GM12865 (cell line): ENCODE measurements at regions not wholly inside any gene's neighbourhood (a gene's known extent, or its start where the extent isn't known, plus 50 kb on each side); places are given as distances from the start of the nearest gene placed in this dataset.

ENCODE experiments used
- DNase-seq: peaks from one replicate; pipeline ENCODE4 v3.0.0; 2010; ENCODE audit warnings: low read depth
- H3K4me3 ChIP-seq: 2 replicates; pipeline ENCODE4 v1.5.1; 2011; ENCODE audit warnings: mild to moderate bottlenecking, low read depth, low read length, control low read depth
- CTCF ChIP-seq: IDR thresholded peaks from 2 replicates; pipeline ENCODE4 v1.5.1; 2011; ENCODE audit warnings: low read length, control low read depth, low read depth, inconsistent platforms; ENCODE audit not compliant: insufficient read depth; ENCODE audit errors: missing control alignments

- TF ChIP-seq CTCF, result no peak
- DNase-seq, result no peak
- H3K4me3 ChIP-seq, result no peak overlapping the region
Measured at GRCh38 chr13:69101841-69102240, 1005.8 kb upstream of the ATXN8OS start.

DNA sequence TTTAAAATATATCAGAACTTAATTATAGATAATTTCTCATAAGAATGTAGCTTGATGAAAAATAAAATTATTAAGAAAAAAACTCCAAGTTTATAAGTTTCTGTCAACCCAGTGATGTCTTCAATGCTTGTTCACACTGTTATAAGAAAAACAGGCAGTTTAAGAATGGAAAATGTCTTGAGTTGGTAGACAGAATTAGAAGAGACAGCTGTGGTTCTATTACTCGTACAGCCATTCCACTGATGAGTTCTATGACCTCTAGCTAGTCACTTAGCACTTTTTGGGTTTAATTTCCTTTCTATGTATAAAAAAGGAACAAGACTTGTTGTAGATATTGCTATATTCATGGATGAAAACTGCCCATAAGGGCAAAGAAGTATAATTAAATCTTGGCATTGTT, 1013.1 kb upstream of the ATXN8OS start:
- DNase-seq, result no peak
- H3K4me3 ChIP-seq, result no peak overlapping the region
- no peak for TF ChIP-seq CTCF

DNA sequence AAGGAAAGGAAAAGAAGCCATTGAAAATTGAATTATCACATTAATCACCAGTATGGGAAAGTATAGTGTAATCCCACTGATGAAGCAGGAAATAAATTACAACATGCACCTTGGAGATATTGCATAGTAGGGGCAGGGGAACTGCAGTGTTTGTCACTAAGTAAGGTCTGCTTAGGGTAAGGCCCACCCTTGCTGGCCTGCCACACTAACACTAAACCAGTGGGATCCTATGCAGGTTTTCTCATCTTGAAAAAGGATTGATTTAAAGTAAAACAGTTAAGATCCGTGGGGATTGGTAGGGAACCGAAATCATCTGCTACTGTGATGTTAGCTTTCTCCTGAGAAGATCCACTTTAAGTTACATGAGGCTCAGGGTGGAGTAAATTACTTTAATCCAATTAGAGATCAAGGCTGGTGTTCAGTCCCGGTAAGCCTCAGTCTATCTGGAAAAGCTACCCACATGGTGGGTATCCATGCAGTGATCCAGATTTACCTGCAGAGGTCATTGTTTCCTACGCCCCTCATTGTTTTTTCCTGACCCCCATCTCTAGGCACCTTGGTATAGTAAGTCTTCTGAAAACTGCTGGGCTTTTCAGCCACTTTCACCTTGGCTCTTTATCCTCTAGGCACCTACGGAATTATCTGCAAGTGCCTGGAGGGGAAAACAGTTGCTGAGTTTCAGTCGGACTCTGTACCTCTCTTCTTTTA, 1014.9 kb upstream of the ATXN8OS start:
- no peak for DNase-seq
- no peak for TF ChIP-seq CTCF
- no peak overlapping the region for H3K4me3 ChIP-seq

GRCh38 chr13:69077267-69077666, 1030.4 kb upstream of the ATXN8OS start:
- TF ChIP-seq CTCF, result no peak
- H3K4me3 ChIP-seq, result no peak overlapping the region
- DNase-seq, result no peak

DNA sequence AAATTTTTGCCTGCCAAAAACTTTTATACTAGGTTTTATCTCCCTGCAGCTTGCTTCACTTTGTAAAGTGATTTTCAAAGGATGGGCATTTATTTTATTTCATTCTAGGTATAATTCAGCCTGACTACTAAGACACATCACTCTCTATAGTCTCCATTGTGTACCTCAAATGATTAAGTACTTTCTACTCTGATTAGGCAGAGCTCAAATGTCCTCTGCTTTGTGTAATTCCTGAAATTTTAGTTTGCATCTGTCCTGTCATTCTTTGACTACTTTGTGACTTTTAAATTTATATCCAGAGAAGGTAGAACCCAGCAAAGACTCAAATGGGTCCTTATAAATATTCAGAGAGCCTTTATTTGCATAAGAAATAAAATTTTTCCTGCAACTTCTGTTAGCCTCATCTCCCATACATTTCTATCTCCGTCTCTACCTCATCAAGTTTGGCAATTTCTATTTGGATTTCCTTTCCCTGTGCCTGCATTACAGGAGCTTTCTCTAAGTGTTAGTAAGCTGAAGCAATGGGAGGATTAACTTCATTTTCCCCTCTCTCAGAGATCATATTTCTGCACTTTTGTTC, 1038.0 kb upstream of the ATXN8OS start:
- no peak overlapping the region for H3K4me3 ChIP-seq
- TF ChIP-seq CTCF, result no peak
- DNase-seq, result no peak

- DNase-seq, result no peak
- no peak overlapping the region for H3K4me3 ChIP-seq
- no peak for TF ChIP-seq CTCF
Measured at GRCh38 chr13:69050696-69051095, 1056.9 kb upstream of the ATXN8OS start.

GRCh38 chr13:69044629-69045028, 1063.0 kb upstream of the ATXN8OS start:
- TF ChIP-seq CTCF, result no peak
- no peak overlapping the region for H3K4me3 ChIP-seq
- no peak for DNase-seq
